ENCODE measurements at regions not wholly inside any gene's neighbourhood (a gene's known extent, or its start where the extent isn't known, plus 50 kb on each side); places are given as distances from the start of the nearest gene placed in this dataset.

DNA sequence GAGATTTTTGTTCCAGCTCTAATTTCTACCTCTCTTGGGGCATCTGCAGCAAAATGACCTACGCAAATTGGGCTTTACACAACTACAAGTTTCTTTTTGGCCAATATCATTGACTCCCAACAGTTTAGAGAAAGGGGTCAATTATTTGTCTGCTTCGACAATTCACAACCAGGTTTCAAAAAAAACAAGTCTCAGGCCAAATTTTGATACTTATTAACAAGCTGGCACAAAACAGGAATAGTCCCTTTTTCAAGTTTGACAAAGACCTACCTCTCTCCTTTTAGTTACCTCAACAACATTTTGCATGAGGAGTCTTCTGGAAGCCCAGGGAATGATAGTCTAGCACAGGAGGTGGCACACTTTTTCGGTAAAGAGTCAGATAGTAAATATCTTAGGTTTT lies 97.9 kb upstream of the TSHZ2 start:
- no peak overlapping the region for H2AFZ ChIP-seq
- ChIA-PET POLR2A (ENCODE audit: unreplicated experiment) (no interaction called here), CTCF (no interaction called here)
- H3K9me3 ChIP-seq (ENCODE audit: insufficient read depth, low read depth) = no peaks in the 10 kb centered on the region
- peaks cover 6% of the 10 kb centered on the region for H3K27me3 ChIP-seq (ENCODE audit: insufficient read depth, low read depth)
- H3K4me3 ChIP-seq = no peak overlapping the region
- intact Hi-C loops (cut with micrococcal nuclease; ENCODE audit: unreplicated experiment) = no loop called here
- H3K9me2 ChIP-seq (ENCODE audit: insufficient read depth) = no peaks in the 10 kb centered on the region
- H3K4me1 ChIP-seq (replicated peaks; ENCODE audit: insufficient read depth) = no peaks in the 10 kb centered on the region
- H3K27ac ChIP-seq = no peak overlapping the region
- DNase-seq = no peak
- H4K20me1 ChIP-seq (ENCODE audit: insufficient read depth) = no peaks in the 10 kb centered on the region
- no peak overlapping the region for H3K4me2 ChIP-seq
- no peaks in the 10 kb centered on the region for H3K36me3 ChIP-seq (ENCODE audit: low read depth)
- no TSS peak for BruUV-seq (replicated peaks)
- no peaks in the 10 kb centered on the region for H3K79me2 ChIP-seq (ENCODE audit: low read depth)
- no peaks in the 10 kb centered on the region for H3F3A ChIP-seq (ENCODE audit: insufficient read depth, low read depth)
- TF ChIP-seq, protein P1, sequence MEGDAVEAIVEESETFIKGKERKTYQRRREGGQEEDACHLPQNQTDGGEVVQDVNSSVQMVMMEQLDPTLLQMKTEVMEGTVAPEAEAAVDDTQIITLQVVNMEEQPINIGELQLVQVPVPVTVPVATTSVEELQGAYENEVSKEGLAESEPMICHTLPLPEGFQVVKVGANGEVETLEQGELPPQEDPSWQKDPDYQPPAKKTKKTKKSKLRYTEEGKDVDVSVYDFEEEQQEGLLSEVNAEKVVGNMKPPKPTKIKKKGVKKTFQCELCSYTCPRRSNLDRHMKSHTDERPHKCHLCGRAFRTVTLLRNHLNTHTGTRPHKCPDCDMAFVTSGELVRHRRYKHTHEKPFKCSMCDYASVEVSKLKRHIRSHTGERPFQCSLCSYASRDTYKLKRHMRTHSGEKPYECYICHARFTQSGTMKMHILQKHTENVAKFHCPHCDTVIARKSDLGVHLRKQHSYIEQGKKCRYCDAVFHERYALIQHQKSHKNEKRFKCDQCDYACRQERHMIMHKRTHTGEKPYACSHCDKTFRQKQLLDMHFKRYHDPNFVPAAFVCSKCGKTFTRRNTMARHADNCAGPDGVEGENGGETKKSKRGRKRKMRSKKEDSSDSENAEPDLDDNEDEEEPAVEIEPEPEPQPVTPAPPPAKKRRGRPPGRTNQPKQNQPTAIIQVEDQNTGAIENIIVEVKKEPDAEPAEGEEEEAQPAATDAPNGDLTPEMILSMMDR (conservative IDR thresholded peaks at IDR 0.05) = no peak
- no peak for TF ChIP-seq EZH2 (IDR thresholded peaks at IDR 0.05; ENCODE audit: low read depth)

DNA sequence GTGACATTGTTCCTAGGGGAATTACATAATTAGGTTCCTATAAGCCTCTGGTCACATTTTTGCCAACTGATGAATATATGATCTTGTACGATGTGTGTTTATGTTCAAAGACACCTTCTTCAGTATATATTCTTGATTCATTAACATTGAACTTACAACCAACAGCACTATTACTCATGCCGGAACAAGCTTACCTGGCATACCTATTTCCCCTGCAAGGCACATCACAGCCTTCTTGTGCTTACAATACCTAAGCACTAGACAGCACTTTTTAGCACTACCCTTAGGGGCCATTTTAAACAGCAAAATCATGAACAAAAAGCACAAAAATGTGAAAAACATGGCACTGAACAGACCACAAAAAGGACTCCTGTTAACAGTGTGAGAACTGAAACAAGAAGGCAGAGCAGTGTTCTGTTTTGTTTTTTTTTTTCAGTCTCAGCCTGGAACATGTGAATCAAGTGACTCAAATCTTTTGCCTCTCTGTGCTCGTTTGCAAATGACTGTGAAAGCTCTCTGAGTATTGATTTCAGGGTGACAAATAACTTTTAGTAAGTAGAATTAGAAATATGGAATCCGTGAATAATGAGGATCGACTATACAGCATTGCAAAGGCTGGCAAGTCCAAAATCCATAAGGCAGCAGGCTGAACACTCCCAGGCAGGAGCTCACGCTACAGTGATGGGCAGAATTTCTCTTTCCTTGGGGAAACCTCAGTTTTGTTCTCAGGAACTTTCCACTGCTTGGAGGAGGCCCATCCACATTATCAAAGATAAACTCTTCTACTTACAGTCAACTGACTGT lies 102.3 kb upstream of the TSHZ2 start:
- no peak for TF ChIP-seq EZH2 (IDR thresholded peaks at IDR 0.05; ENCODE audit: low read depth)
- TF ChIP-seq, protein P1 (conservative IDR thresholded peaks at IDR 0.05) = no peak
- Histone ChIP-seq H2AFZ (no peak overlapping the region), H3F3A (ENCODE audit: insufficient read depth, low read depth) (no peaks in the 10 kb centered on the region), H3K36me3 (ENCODE audit: low read depth) (no peaks in the 10 kb centered on the region), H3K4me3 (no peak overlapping the region), H3K27me3 (ENCODE audit: insufficient read depth, low read depth) (peaks cover 20% of the 10 kb centered on the region), H3K4me2 (no peak overlapping the region), H4K20me1 (ENCODE audit: insufficient read depth) (no peaks in the 10 kb centered on the region), H3K79me2 (ENCODE audit: low read depth) (no peaks in the 10 kb centered on the region), H3K9me2 (ENCODE audit: insufficient read depth) (no peaks in the 10 kb centered on the region), H3K27ac (no peak overlapping the region), H3K4me1 (replicated peaks; ENCODE audit: insufficient read depth) (no peaks in the 10 kb centered on the region), H3K9me3 (ENCODE audit: insufficient read depth, low read depth) (no peaks in the 10 kb centered on the region)
- intact Hi-C loops (cut with micrococcal nuclease; ENCODE audit: unreplicated experiment) = no loop called here
- CTCF ChIA-PET = no interaction called here
- no TSS peak for BruUV-seq (replicated peaks)
- POLR2A ChIA-PET (ENCODE audit: unreplicated experiment) = no interaction called here
- DNase-seq = no peak

GRCh38 chr20:52869276-52869675 lies 102.9 kb upstream of the TSHZ2 start:
- H3K9me2 ChIP-seq (ENCODE audit: insufficient read depth) = no peaks in the 10 kb centered on the region
- H3K79me2 ChIP-seq (ENCODE audit: low read depth) = no peaks in the 10 kb centered on the region
- ChIA-PET POLR2A (ENCODE audit: unreplicated experiment) (no interaction called here), CTCF (no interaction called here)
- no peaks in the 10 kb centered on the region for H3K9me3 ChIP-seq (ENCODE audit: insufficient read depth, low read depth)
- BruUV-seq (replicated peaks) = no TSS peak
- no peak overlapping the region for H2AFZ ChIP-seq
- no peaks in the 10 kb centered on the region for H3K4me1 ChIP-seq (replicated peaks; ENCODE audit: insufficient read depth)
- no peaks in the 10 kb centered on the region for H3K36me3 ChIP-seq (ENCODE audit: low read depth)
- no peaks in the 10 kb centered on the region for H3F3A ChIP-seq (ENCODE audit: insufficient read depth, low read depth)
- DNase-seq = no peak
- TF ChIP-seq, protein P1 (conservative IDR thresholded peaks at IDR 0.05) = no peak
- TF ChIP-seq EZH2 (IDR thresholded peaks at IDR 0.05; ENCODE audit: low read depth) = no peak
- no peaks in the 10 kb centered on the region for H4K20me1 ChIP-seq (ENCODE audit: insufficient read depth)
- H3K27me3 ChIP-seq (ENCODE audit: insufficient read depth, low read depth) = peaks cover 20% of the 10 kb centered on the region
- H3K27ac ChIP-seq = no peak overlapping the region
- no peak overlapping the region for H3K4me3 ChIP-seq
- H3K4me2 ChIP-seq = no peak overlapping the region
- intact Hi-C loops (cut with micrococcal nuclease; ENCODE audit: unreplicated experiment) = no loop called here

All from PC-9 (cell line).